OCI-LY7 (cell line): ENCODE measurements at regions not wholly inside any gene's neighbourhood (a gene's known extent, or its start where the extent isn't known, plus 50 kb on each side); places are given as distances from the start of the nearest gene placed in this dataset.

Experiments
- BruUV-seq: library from RNA; stranded (reverse); fragments of 400-500 nt; replicated peaks from 2 replicates; lab custom pipeline; 2021; lab: Mats Ljungman, UMichigan
- CTCF ChIA-PET: fragments of 300-600 bp; sonication (Branson Sonifier 250); formaldehyde crosslinking; loops from one replicate; lab custom pipeline; 2022; ENCODE audit warnings: antibody characterized with exemption; ENCODE audit not compliant: unreplicated experiment; lab: Charles Lee
- POLR2A ChIA-PET: fragments of 300-600 bp; sonication (Branson Sonifier 250); formaldehyde crosslinking; loops from one replicate; lab custom pipeline; 2022; ENCODE audit warnings: antibody characterized with exemption; lab: Charles Lee
- DNase-seq: peaks from one replicate; pipeline ENCODE4 v3.0.0-alpha.2; 2015; ENCODE audit warnings: low spot score
- H2AFZ ChIP-seq: fragments of 200-600 bp; sonication (generic), shearing (Covaris generic); 2 replicates; pipeline ENCODE4 v1.6.1; 2014; ENCODE audit warnings: mild to moderate bottlenecking, antibody characterized with exemption, low read length, moderate library complexity
- H3K27ac ChIP-seq: fragments of 200-600 bp; sonication (generic); 2 replicates; pipeline ENCODE4 v1.5.1; 2014; ENCODE audit warnings: mixed run types, low read depth, mild to moderate bottlenecking, moderate library complexity, low read length, inconsistent platforms; ENCODE audit not compliant: poor library complexity, severe bottlenecking
- H3K36me3 ChIP-seq: fragments of 200-600 bp; sonication (generic); 2 replicates; pipeline ENCODE4 v1.6.1; 2014; ENCODE audit warnings: mild to moderate bottlenecking, antibody characterized with exemption, low read length, moderate library complexity, mixed read lengths; ENCODE audit not compliant: insufficient read depth
- H3K4me1 ChIP-seq: fragments of 200-600 bp; sonication (generic); 2 replicates; pipeline ENCODE4 v1.5.1; 2014; ENCODE audit warnings: mild to moderate bottlenecking, low read length; ENCODE audit not compliant: insufficient read depth, poor library complexity, severe bottlenecking
- H3K4me2 ChIP-seq: fragments of 200-600 bp; sonication (generic); 2 replicates; pipeline ENCODE4 v1.6.1; 2014; ENCODE audit warnings: mild to moderate bottlenecking, low read length
- H3K4me3 ChIP-seq: fragments of 200-600 bp; sonication (generic); 2 replicates; pipeline ENCODE4 v1.5.1; 2014; ENCODE audit warnings: mild to moderate bottlenecking, low read depth, low read length; ENCODE audit not compliant: poor library complexity, severe bottlenecking
- H3K79me2 ChIP-seq: fragments of 200-600 bp; sonication (generic); 2 replicates; pipeline ENCODE4 v1.6.1; 2016; ENCODE audit warnings: low read depth, mild to moderate bottlenecking, low read length, moderate library complexity, mixed read lengths; ENCODE audit not compliant: insufficient read depth
- H3K9me2 ChIP-seq: fragments of 200-600 bp; sonication (generic); 2 replicates; pipeline ENCODE4 v1.6.1; 2016; ENCODE audit warnings: mild to moderate bottlenecking, low read length, mixed read lengths; ENCODE audit not compliant: insufficient read depth
- H3K9me3 ChIP-seq: fragments of 200-600 bp; sonication (generic); 2 replicates; pipeline ENCODE4 v1.6.1; 2014; ENCODE audit warnings: mild to moderate bottlenecking, mixed run types, low read length, mixed read lengths
- H4K20me1 ChIP-seq: fragments of 200-600 bp; sonication (generic); 2 replicates; pipeline ENCODE4 v1.6.1; 2014; ENCODE audit warnings: mild to moderate bottlenecking, antibody characterized with exemption, low read length, moderate library complexity, mixed read lengths; ENCODE audit not compliant: insufficient read depth
- CTCF ChIP-seq: fragments of 200-600 bp; sonication (generic); conservative IDR thresholded peaks from 2 replicates; pipeline ENCODE4 v1.5.1; 2014; ENCODE audit warnings: mild to moderate bottlenecking, antibody characterized with exemption, low read length, moderate library complexity, mixed read lengths
- EZH2phosphoT487 ChIP-seq: fragments of 200-600 bp; sonication (generic); IDR thresholded peaks from 2 replicates; pipeline ENCODE4 v1.6.1; 2018; ENCODE audit warnings: low read depth, borderline replicate concordance, mild to moderate bottlenecking, mixed run types, antibody characterized with exemption, low read length, moderate library complexity, mixed read lengths
- intact Hi-C: fragments of 100-400 bp; cut with micrococcal nuclease; formaldehyde crosslinking; loops from one replicate; pipeline ENCODE4 v1.10.0; 2022; ENCODE audit not compliant: unreplicated experiment

DNA sequence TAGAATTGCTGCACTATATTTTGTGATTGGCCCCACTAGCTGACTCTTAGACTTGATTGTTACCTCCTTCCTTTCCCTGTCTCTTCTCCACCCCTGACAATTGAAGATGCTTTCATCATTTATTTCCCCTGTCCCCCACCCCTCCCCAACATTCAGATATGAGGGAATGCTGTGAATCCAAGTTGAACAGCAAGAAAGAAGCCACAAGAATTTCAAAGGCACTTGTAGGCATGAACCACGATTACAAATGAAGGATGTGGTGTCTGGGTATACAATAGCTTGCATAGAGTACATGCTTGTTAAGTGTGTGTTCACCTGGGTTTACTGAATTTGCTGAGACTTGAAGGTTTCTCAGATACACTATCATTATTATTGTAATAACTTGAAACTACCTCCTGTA, 78.3 kb upstream of the TRIO start:
- H3K36me3 ChIP-seq: no peaks in the 10 kb centered on the region
- H3K4me2 ChIP-seq: no peak overlapping the region
- H3K4me3 ChIP-seq: no peak overlapping the region
- H3K9me3 ChIP-seq: no peaks in the 10 kb centered on the region
- intact Hi-C loops: no loop called here
- no peak overlapping the region for H2AFZ ChIP-seq
- H3K4me1 ChIP-seq: no peaks in the 10 kb centered on the region
- POLR2A ChIA-PET: no interaction called here
- no TSS peak for BruUV-seq
- no peak for DNase-seq
- no peaks in the 10 kb centered on the region for H3K9me2 ChIP-seq
- H3K79me2 ChIP-seq: no peaks in the 10 kb centered on the region
- TF ChIP-seq EZH2phosphoT487 (no peak), CTCF (no peak)
- CTCF ChIA-PET: no interaction called here
- no peak overlapping the region for H3K27ac ChIP-seq
- no peaks in the 10 kb centered on the region for H4K20me1 ChIP-seq

GRCh38 chr5:14063691-14064090, 79.5 kb upstream of the TRIO start:
- Histone ChIP-seq H3K4me3 (no peak overlapping the region), H3K79me2 (no peaks in the 10 kb centered on the region), H3K9me3 (no peaks in the 10 kb centered on the region), H3K27ac (no peak overlapping the region), H3K4me1 (no peaks in the 10 kb centered on the region), H3K36me3 (no peaks in the 10 kb centered on the region), H4K20me1 (no peaks in the 10 kb centered on the region), H2AFZ (no peak overlapping the region), H3K9me2 (no peaks in the 10 kb centered on the region), H3K4me2 (no peak overlapping the region)
- no peak for TF ChIP-seq CTCF
- no peak for TF ChIP-seq EZH2phosphoT487
- DNase-seq: no peak
- intact Hi-C loops: no loop called here
- no TSS peak for BruUV-seq
- ChIA-PET CTCF (no interaction called here), POLR2A (no interaction called here)

- Histone ChIP-seq H2AFZ (no peak overlapping the region), H3K4me2 (no peak overlapping the region), H3K4me3 (no peak overlapping the region), H3K27ac (no peak overlapping the region), H3K9me2 (no peaks in the 10 kb centered on the region), H3K4me1 (no peaks in the 10 kb centered on the region), H3K79me2 (no peaks in the 10 kb centered on the region), H4K20me1 (no peaks in the 10 kb centered on the region), H3K9me3 (no peaks in the 10 kb centered on the region), H3K36me3 (no peaks in the 10 kb centered on the region)
- no TSS peak for BruUV-seq
- CTCF ChIA-PET: no interaction called here
- intact Hi-C loops: no loop called here
- no peak for DNase-seq
- TF ChIP-seq EZH2phosphoT487 (no peak), CTCF (no peak)
- POLR2A ChIA-PET: no interaction called here
Measured at GRCh38 chr5:14063138-14063537, 80.0 kb upstream of the TRIO start.
